GM19238 (cell line): ENCODE measurements at regions not wholly inside any gene's neighbourhood (a gene's known extent, or its start where the extent isn't known, plus 50 kb on each side); places are given as distances from the start of the nearest gene placed in this dataset.

ENCODE experiments used
- DNase-seq: peaks from one replicate; pipeline ENCODE4 v3.0.0; 2011; ENCODE audit warnings: low spot score; ENCODE audit not compliant: insufficient read length

- DNase-seq = no peak
These were observed 477.1 kb downstream of the FSCB start for GRCh38 chr14:44029933-44030332.

- no peak for DNase-seq
These were observed 479.7 kb downstream of the FSCB start for GRCh38 chr14:44027397-44027796.

- no peak for DNase-seq
These were observed 496.5 kb downstream of the FSCB start for GRCh38 chr14:44010595-44010994.

DNA sequence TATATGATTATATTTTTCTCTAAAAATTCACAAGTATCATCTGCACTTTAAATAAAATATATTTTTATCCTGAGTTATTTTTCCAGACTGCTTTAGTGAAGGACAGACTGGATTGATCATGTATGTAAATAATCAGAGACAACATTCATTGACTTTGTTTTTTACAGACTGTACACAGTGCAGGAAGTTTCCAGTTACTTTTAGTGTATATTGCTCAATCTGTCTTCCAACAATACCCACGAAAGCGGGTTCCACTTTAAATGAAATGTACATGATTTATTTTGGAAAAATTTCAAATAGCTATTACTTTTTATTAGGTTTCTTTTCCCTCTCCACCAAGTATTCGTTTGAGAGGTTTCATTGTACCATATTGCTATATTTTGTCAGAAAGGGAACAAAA lies 497.0 kb downstream of the FSCB start:
- no peak for DNase-seq

DNA sequence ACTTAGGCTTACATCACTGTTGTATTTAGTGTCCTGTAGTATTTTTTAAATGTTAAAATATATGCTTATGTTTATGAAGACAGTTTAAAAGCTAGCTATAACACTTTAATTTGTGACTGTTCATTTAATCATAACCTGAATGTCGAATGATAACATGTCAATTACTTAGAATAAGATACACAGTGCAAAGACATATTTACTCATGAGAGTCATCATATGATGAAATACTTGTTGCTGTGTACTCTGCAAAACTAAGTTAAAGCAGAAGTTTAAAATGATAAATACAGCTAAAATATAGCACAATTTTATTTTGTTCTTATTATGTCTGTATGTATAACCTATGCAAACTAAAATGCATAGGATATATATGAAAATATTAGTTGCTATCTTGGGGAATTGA lies 497.4 kb downstream of the FSCB start:
- no peak for DNase-seq

DNA sequence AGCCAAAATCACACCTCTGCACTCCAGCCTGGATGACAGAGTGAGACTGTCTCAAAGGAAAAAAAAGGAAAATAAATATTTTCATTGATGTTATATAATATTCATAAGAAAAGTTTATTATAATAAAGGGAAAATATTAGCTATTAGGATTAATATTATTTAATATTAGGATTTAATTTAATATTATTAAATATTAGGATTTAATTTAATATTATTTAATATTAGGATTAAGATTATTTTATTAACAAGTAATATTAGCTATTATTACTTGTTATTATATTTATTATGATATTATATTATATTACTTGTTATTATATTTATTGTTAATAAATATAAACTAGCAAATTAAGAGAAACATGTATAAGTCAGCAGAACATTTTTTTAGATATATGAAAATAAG lies 518.1 kb downstream of the FSCB start:
- DNase-seq = no peak

GRCh38 chr14:43983721-43984120 lies 523.4 kb downstream of the FSCB start:
- DNase-seq = no peak

DNA sequence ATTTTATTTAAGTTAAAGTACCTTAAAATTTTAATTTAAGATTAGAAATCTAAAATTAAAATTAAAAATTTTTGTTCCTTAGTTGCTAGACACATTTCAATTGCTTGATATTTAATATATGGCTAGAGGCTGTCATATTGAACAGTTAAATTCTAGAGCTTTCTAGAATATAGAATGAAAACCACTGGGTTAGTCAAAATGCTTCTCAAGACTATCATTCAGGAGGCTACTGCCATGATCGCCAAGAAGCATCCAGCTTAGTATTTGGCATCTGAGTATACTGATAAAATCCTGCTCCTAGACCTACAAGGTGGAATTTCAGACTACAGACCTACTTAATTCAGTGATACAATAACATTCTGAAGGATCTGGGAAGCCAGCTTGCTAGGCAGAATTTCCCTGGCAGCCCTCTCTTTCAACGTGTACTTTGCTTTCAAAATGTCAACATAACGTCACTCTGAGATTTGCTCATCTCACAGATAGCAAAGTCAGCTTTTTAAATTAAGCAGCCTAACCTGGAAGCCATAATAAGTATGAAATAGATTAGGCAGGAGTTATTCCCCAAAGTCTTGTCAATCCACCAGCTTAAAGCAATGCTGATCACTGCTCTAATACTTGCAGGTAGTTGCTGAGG lies 525.8 kb downstream of the FSCB start:
- DNase-seq = no peak

DNA sequence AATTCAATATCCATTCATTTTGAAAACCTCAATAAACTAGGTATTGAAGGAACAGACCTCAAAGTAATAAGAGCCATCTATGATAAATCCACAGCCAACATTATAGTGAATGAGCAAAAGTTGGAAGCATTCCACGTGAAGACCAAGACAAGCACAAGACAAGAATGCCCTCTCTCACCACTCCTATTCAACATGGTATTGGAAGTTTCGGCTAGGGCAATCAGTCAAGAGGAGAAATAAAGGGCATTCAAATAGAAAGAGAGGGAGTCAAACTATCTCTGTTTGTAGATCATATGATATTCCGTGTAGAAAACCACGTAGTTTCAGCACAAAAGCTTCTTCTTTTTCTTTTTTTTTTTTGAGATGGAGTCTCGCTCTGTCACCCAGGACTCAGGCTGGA lies 550.3 kb downstream of the FSCB start:
- no peak for DNase-seq

DNA sequence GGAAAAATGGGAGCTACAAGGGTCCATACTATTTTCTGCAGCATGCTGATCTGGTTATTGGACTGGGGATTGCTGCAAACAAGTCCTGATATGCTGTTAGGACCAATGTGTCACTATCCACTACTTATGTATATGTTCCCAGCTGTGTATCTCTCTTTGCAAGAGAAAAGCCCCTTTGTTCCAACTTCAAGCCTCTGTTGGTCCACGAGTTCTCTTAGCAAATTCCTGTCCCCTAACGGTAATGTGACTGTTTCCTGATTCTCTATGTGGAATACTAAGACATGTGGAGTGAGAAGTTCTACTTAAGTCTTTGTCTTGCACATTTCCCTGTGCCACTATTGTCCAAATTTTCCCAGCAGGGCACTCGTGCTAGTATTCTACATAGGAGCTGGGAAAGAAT lies 557.7 kb downstream of the FSCB start:
- no peak for DNase-seq

- DNase-seq = no peak
These were observed 567.2 kb downstream of the FSCB start for GRCh38 chr14:43939836-43940235.

- DNase-seq = no peak
These were observed 568.3 kb downstream of the FSCB start for GRCh38 chr14:43938588-43939281.

- no peak for DNase-seq
These were observed 570.1 kb downstream of the FSCB start for GRCh38 chr14:43937001-43937400.

- DNase-seq = no peak
These were observed 573.0 kb downstream of the FSCB start for GRCh38 chr14:43934102-43934501.

- no peak for DNase-seq
These were observed 592.9 kb downstream of the FSCB start for GRCh38 chr14:43914041-43914693.

DNA sequence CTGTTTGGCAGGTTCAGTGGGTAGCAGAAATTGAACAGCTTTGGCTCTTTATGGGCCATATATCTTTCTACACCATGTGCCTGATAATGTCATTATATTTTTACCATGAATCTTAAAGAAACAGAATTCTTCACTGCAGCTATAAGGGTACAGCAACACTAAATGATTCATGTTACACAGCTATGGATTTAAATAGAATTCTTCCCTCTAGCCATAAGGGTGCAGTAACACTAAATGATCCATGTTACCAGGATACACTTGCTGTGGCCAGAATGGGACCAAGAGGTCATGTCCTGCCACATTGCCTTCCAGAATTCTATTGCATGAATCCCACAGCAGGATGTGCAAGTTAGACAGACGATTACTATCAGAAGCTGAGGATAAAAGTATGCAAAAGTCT lies 603.9 kb downstream of the FSCB start:
- DNase-seq = no peak

DNA sequence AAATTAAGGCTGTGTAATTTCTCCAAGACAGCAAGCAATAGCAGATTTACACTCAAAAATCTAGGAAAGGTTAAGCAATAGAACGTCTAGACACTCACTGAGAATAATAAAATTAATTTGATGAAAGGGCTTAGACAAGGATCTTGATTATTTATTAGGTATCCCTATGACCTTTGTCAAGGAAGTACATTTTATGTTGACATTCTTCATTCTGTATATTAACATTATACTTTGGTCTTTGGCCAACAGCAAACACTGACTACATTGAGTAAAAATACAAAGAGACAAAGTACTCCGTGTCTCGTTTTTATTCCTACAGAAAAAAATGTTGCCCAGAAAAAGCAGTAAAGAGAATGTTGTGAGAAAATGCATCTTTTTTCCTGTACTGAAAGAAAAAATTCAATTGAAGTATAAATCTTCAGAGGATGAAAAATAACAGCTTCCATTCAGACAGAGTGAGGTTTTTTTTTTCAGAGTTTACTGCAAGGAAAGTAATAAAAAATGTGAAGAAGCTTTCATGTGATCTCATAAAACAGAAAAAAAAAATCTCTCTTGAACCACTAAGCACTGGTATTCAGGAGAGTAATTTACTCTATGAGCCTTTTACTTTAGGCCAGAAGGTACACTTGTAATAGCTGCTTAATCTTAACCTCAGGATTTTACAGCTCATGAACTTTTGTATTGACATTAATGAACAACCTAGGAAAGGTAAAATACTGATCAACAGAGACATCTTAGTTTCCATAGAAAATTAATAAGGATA lies 605.0 kb downstream of the FSCB start:
- no peak for DNase-seq

DNA sequence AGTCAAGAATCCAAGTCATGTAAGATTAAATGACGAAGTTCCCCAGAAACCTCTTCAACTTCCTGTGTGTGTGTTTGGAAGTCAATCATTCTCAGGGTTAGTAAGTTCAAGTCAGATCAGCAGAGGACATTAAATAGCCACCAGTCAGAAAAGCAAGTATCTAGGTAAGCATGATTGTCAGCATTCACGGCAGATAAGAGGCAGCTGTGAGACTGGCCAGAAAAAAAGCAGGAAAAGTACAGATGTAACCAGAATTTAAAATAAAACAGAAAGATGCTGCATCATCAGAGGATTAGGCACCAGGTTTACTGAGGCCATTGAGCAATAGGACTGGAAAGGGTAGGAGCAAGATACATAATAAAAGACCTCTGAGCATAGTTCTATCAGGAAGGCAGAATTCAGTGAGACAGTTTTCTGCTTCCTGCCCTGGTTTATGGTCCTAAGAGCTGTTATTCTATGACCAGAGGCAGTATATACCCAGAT lies 606.9 kb downstream of the FSCB start:
- DNase-seq = no peak

GRCh38 chr14:43898687-43899086 lies 608.4 kb downstream of the FSCB start:
- DNase-seq = no peak

- no peak for DNase-seq
These were observed 611.0 kb downstream of the FSCB start for GRCh38 chr14:43896044-43896443.

DNA sequence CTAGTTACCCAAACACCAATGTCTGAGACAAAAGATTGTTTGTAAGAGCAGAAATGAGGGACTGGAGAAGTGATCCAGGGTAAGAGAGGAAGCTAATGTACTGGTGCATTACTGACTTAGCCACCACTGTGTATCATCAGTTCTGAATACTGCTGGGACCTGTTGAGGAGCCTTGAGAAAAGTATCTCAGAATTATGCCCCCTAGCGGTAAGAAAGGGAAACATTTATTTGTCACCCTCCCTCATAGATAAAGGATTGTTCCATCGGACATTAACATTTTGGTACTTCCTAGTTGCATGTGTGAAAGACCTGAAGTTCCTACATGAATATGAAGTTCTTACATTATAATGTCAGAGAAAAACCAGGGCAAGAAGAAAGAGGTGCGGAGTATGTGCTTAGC lies 612.5 kb downstream of the FSCB start:
- no peak for DNase-seq

DNA sequence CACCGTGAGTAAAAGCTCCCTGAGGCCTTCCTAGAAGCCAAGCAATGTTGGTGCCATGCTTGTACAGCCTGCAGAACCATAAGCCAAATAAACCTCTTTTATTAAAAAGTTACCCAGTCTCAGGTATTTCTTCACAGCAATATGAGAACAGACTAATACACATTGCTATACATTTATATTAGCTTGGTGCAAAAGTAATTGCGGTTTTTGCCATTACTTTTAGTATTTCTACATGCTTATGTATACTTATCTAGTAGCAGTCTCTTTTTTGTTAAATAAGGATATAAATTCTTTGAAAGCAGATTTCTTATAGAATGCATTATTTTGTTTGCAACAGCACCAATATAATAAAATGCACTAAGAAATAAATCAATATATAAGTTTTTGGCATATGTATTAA lies 619.6 kb downstream of the FSCB start:
- DNase-seq = no peak
